RKO (cell line): ENCODE measurements at regions not wholly inside any gene's neighbourhood (a gene's known extent, or its start where the extent isn't known, plus 50 kb on each side); places are given as distances from the start of the nearest gene placed in this dataset.

ENCODE experiments used
- DNase-seq: peaks from one replicate; pipeline ENCODE4 v3.0.0-alpha.2; 2016; ENCODE audit warnings: low spot score

DNA sequence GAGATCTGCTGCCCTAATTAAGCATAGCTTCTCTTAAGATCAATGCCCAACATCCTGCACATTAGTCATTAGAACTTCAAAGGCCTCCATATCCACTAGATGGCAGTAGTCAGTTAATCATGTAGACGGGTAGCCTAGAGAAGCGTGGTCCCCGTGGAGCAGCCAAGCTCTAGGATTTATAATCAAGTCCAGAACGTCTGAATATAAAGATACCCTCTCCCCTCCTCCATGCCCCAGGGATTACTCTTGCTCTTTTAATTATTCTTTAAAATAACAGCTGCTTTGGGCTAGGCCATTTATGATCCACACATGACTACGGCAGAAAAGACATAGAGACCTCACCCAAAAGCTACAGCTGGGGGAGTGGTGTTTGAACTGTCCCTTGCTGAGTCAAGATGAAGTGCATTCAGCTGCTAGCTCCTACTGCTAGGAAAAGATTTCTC lies 327.6 kb upstream of the PLET1 start:
- peak; percentile 88 for DNase-seq

DNA sequence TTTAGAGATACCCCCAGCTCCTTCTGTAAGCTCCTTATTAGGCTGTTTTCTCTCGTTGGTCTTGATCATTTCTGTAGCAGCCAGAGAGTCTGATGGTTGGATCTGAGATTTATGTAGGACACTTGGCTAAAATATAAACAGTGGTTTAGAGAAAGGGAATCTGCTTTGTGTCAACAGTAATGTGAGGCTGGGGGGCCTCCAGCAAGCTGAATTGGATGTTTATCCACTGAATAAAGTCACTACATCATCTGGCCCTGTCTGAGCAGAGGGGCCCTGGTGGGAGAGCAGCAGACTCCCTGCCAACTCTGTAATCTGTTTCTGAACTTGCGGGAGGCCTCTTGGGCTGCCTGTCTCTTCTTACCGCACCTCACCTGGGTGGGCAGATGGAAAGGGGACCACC lies 328.5 kb upstream of the PLET1 start:
- DNase-seq, result no peak

DNA sequence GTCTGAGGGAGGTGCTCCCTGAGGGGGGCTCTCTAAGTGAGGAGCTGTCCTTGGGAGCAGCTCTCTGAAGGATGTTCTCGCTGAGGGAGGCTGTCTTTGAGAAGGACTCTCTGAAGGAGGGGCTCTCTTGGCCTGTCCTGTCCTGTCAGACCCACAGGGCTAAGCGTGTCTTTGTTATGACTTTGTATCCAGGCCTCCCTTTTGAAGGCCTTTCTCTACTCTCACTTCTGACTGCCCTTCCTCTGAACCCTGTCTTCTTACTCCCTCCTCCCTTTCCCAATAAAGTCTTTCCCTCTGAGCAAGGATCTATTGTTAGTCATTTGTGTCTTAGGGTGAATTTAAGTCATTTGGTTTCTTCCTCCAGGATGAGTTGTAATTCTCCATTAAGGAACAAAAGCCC lies 330.1 kb upstream of the PLET1 start:
- DNase-seq, result no peak

DNA sequence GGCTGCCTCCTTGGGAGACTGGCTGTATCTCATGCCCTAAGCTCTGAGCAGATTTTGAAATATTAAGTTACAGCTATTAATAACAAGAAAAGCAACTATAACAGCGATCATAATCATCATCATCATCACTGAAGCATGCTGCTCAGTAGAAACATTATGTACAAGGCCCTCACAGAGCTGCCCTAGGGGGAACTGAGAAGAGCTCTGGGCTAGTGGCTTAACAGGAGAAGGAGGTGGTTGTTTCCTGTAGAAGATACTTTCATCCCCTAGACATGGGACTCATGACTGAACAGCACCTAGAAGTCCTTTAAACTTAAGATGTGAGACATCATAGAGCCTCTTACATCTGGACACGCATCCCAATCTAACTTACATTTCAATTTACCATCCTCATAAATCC lies 332.8 kb upstream of the PLET1 start:
- DNase-seq, result no peak

DNA sequence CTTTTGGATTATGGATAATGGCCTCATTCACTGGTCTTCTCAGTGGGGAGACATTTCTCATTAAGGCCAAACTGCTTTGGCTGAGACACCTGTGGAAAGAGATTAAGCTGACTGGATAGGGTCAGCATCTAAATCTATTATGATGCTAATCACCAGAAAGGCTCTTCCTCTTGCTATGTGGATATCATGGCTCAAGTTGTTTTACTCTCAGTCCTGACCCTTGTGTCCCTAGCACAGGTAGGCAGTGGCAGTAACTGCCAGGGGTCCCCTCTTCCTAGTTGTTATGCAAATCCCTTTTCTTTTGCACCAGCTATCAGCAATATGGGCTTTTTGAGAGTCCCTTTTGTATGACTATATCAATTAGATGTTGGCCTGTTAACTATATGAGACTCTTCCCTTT lies 335.7 kb upstream of the PLET1 start:
- no peak for DNase-seq

DNA sequence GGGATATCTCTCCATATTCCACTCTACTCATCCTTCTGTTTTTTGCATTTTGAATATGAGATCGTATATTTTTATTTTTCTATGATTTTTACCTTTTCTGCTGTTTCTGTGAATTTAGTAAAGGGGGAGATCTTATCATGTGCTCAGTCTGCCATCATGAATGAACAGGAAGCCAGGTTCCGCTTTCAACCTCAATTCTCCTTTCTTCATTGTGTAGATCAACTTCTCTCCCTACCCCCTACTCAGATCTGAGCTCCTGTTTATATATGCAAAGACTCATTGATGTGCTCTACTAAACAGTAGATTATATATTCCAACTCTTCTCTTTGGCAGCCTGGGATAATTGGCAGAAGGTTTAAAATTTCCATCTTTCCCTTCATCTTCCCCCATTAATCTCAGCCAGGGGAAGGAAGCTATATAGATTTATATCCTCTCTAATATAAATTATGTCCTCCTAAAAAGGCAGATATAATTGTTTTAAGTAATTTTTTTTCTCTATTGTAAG lies 336.7 kb upstream of the PLET1 start:
- DNase-seq, result no peak

DNA sequence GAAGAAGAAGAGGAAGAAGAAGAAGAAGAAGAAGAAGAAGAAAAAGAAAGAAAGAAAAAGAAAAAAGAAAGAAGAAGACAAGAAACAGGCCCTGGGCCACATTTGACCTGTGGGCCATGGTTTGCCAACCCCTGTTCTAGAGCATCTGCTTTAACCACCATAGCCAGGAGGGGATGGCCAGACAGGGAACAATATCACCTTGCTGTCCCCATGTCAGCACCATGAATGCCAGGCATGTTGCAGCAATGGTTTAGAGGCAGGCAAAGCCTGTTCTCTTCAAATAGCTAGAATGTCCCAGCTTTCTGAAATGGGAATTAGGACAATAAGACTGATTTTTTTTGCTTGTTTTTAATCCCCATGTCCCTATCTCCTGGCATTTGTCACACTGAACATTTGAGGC lies 338.6 kb upstream of the PLET1 start:
- no peak for DNase-seq

DNA sequence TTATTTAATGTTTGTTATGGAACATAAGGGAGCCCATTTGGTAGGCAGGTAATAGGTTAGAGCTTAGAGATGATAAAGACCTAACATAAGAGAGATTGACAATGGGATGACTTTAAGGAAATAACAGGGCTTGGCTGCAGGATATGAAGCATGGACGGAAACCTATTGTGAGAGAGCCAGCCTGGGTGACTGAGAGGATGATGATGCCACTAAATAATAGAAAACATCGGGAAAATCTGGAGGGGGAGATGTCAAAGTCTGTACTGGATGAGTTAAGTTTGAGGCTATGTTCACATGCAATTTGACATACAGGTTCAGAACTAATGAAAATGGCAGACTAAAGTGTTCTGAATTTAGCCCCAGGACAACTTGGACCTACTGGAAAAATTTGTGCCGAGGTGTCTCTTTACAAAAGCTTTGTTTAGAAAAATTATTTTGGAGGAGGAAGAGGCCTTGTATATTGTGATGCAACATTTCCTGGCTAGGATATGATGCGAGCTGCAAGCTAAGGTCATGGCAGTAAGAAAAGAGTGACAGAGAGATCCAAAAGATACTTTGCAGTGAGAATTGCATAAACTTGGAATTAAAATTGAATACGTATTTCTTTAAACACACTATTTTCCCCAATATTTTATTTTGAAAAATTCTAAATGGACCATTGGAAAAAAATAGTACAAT lies 339.3 kb upstream of the PLET1 start:
- DNase-seq, result no peak

DNA sequence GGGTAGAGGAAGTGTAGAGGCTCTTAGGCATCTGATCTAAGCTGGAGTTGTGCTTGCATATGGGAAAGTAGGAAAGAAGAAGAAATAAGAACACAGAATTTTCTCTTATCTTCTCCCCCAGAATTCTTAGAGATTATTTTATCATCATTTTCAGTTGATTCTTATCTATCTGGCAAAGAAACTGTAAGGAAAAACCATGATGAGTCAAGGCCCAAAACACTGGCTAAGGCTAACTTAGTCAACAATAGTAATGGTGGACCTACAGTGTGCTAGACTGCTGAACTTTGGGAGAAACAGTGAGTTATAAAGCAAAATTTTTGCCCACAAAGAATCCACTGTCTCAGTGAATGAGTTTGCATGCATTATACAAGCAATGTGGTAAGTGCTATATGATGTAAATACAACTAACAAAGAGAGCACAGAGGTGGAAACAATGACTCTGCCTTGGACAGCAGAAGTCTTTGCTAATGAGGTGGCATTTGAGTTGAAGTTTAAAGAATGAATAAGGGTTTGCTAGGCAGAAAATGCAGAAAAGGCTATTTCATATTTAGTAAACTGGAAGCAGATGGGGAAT lies 344.5 kb upstream of the PLET1 start:
- DNase-seq, result no peak

DNA sequence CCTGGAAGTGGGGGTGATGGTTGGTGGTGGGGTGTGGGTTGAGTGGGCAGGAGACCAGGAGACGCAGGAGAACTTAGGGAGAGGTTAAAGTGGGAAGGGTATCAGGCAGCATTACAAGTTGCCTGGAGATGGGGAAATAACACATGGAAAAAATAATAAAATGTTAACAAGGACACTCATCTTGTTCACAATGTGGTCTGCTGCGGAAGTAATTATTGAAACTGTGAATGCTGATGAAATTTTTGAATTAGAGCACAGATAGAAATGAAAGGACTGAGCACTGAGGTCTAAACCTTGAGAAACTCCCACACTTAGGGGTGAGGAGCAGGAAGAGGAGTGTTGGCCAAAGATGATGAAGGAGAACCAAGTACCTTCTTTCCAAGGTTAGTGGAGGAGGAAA lies 346.0 kb upstream of the PLET1 start:
- no peak for DNase-seq

DNA sequence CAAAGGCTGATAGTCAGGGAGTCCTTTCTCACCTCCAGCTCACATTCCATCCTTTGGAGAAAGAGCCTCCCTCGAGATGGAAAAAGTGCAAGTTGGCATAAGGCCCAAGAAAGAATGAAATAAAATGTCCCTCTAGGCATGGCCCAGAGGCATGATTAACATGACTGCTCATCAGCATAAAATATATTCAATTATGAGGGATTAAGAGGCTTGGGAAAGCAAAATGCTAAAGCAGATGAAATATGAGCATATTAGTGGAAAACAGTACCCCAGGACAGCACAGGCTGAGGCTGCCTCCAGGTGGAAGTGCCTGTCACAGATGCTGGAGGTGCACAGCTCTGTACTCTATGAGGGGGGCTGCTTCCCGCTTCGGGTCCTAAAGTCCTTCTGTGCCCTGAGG lies 347.8 kb upstream of the PLET1 start:
- no peak for DNase-seq

DNA sequence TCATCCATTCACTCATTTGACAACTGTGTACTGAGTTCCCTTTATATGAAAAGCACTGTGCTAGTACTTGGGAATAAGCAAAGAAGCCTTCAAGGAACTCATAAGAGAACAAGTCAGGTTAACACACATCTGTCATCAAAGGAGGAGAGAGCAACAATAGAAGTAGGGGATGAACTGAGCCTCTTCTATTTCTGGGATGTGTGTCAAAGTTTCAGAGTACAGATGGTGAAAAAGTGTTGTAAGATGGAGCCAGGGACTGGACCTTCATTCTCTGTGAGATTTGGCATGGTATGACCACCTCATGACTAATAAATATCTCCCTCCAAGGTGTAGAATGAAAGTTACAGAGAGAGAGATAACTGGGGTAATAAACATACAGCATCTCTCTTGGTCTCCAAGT lies 349.8 kb upstream of the PLET1 start:
- DNase-seq, result no peak

DNA sequence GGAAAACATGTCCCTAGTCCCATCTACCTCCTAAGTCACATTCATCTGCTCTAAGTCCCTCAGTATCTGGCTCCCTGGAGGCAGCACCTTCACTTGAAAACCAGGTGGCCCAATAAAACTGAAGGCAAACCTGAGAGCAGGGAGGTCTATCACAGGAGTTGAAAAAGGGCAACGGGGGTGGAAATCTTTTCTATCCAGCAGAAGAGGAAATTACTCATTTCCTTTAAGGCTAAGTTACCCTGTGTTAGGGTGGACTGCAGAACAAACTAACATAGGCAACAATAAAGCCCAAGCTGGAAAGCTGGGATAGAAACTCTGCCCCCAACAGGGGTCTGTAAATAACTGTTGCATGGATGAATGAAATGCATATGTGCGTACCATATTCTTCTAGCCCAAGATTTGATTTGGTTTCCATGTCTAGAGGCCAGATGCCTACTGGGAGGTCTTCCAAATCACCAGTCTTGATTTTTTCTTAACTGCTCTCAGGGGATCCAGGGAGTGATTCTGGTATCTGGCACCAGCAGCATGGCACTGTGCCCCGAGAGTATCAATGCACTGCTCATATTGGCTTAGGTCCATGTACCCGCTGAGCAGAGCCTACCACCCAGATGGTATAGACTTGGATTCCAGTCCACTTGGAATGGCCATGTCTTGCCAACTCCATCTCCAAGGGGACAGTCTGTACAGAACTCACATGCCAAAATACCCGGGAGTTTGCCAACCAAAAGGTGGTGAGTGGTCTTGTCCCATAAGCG lies 350.0 kb upstream of the NCAM1 start:
- DNase-seq, result no peak

DNA sequence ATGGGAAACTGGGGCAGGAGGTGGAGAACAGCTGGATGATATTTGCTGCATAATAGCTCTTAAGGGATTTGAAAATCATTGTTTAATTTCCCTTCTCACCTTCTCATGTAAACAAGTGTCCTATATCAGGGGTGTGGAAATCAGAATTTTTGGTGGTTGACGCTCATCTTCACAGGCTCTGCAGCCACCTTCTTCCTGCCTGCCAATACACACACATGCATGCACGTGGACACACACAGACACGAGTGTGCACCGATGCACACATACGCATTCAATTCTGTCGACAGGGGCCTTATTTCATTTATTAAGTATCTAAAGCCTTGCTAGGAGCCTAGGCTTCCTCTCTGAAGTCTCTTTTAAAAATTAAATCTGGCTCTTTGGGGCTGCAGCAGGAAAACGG lies 349.4 kb upstream of the NCAM1 start:
- DNase-seq, result no peak

DNA sequence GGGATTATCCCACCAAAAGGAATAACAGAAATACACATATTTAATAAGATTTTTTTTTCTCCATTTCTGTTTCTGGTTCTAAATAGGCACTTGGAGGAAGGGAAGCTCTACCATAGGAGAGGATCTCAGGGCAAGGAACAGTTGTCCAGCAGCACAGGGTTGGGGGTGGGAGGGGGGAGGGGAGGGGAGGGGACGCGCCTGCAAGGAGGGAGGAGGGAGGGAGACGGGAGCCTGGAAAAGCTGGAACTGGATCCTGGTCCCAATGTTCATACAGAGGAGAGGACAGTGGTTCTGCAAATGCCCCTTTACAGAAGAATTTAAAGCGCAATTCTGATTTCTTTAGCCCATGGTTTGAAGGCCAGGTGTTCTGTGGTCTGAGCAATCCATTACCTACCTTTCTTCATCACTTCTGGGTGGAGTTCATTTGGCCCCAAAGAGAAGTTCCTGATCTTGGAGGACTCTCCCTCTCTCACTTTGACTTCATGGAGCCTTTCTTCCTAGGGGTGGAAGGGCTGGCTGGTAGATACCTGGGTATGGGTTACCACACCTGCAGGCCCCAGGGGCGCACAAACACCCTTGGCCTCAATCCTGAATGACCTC lies 348.9 kb upstream of the NCAM1 start:
- DNase-seq, result no peak

DNA sequence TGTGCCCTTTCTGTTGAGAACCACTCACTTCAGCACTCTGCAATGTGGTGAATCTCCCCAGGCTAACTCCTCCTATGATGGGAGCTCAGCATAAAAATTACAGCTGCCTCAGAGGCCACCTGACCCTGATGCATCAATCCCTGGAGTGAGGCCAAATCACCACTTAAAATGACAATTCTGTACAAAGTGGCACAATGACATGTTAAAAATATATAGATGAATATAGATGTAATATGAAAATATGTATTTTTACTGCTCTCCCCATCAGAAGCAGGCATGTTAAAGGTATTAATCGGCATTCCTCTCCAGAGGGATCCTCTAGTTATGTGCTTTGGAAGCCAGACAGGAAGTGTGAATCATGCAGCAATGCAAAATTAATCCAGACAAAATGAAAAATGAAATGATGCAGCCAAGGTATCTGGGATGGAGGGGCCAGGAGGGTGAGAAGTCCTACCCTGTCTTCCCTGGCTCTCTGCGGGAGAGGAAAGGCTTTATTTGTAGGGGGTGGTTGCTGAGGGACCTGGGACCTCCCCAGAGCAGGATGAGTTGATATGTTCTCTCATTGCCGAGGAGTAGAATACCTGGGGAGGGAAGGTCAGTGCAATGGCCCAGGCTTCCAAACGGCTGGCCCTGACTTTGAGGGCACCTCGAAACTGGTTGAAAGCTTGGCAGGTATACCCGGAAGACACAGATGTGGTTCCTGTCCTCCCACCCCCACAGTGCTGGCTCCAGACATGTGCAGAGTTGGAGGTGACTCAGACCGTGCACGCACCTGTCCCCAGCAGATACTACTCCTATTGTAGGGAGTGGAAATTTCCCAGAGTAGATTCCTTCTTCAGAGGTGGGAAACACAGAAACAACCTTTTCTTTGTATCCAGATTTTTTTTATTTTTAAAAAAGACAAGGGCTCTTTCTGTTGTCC lies 347.9 kb upstream of the NCAM1 start:
- no peak for DNase-seq

DNA sequence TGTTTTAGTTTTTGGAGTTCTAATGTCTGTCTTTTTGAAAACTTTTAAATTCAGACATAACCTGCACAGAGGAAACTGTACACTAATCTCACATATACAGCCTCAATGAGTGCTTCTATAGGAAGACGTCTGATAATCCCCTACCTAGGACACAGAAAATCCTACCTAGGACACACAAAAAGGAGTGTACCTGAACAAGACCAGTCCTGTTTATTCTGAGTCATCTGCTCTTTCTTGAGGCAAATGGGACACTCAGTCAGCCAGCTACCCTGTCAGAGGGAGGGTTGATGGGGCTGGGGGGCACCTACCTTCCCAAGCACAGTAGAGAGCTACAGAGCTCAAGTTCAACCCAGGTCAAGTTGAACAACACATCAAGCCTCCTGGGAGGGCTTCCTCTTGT lies 346.6 kb upstream of the NCAM1 start:
- DNase-seq, result no peak

DNA sequence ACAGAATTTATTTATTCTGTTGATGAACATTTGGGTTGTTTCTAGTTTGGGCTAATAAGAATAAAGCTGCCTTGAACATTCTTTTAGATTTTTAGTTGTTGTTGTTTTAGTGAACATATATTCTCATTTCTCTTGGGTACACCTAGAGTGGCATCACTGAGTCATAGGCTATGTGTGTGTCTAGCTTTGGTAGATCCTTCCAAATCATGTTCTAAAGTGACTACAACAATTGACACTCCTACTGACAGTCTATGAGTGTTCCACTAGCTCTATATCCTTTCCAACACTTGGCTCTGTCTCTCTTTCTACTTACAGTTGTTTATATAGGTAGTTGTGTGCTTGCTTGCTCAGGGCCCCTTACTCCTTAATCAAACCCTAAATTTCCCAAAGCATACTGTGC lies 346.0 kb upstream of the NCAM1 start:
- no peak for DNase-seq

DNA sequence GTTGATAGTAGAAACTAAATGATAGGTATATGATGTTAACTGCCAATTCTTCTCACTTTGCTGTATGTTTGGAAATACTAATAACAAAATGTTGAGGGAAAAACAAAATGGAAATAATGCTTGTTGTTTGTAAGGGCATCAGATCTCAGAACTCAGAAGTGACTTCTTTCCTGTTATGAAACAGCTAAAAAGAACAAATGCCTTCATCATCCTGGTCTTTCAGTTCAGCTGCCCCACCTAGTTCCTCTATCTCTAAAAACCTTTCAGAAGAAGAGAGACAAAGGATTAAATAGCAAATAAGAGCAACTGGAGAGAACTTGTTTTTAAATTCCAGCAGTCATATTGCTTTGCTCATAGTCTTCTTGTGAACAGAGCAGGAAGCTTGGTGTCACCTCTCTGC lies 345.3 kb upstream of the NCAM1 start:
- no peak for DNase-seq

DNA sequence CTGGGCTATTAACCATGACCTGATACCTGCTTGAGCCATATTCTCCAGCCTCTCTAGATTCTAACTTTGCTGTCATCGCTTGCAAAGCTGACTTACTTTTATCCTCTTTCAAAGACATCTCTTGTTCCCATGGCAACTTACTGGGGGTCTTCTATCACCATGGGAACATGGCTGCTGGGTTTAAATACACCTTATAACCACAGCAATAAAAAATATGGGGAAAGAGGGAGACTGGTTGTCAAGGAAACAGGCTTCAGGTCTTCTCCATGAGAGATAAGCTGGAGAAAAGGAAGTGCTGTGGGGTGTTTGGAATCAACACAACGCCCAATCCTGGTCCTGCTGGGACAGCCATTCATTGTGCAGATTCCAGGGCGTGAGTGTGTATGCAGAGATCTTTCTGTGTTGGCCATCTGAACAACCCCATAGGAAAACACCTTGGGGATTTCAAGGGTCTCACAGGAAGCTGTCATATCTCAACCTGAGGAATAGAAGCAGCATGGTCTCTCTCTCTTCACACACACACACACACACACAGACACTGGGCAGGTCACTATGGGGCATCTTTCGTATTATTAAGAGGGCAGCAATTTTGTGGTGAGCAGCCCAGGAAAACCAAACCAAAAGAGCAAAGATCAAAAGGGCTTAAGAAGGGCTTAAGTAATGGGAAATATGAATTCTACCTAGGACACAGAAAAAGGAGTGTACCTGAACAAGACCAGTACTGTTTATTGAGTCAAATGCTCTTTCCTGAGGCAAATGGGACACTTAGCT lies 344.7 kb upstream of the NCAM1 start:
- DNase-seq, result no peak

DNA sequence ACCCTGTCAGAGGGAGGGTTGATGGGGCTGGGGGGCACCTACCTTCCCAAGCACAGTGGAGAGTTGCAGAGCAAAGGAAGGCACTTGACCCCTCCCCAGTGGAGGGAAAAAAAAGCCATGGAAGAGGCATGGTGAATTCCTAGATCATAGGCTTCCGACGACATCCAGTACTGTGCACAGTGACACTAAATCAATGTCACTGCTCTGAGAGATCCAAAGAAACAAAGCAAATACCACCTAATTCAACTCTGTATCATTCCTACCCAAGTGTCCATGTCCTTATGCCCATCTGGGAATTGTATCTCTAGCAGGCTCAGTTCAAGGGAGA lies 344.2 kb upstream of the NCAM1 start:
- no peak for DNase-seq
